GM19035 (cell line): ENCODE measurements at regions not wholly inside any gene's neighbourhood (a gene's known extent, or its start where the extent isn't known, plus 50 kb on each side); places are given as distances from the start of the nearest gene placed in this dataset.
"Not testable (repeated sequence)": the region's sequence is repeated elsewhere in the genome, so short reads cannot be mapped to it uniquely, and the experiment has no call there.

Experiments
- ATAC-seq: cut with Tn5 transposase; IDR thresholded peaks from one replicate; pipeline ENCODE4 v1.9.1; 2021; ENCODE audit not compliant: unreplicated experiment

DNA sequence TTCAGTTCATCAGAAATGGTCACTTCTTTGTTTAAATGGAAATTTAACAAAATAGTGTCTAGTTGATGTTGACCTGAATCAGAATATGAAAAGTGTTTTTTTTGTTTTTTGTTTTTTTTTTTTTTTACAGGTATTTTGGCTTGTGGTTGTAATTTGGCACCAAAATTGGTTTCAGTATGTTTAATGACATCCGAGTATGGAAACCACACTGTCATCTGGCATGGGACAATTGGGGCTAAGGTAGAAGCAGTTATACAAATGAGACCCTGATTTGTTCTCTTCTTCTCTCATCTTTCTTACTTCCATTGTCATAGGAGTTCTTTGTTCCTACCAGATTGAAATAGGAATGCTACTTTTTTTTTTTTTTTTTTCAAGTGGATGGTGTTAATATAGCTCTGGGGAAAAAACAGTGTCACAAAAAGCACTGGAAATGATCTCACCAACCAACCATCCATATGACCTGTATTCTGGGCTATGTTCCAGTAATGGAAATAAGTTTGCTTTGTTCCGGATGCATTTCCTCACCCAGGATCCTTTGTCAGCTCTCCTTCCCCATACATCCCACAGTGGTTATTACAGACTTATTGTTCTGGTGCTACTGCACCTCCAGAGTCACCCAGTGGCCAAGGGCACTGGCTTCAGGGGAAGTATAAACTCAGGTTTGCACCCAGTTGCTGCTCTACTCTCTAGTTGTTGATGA, 95.8 kb downstream of the ATXN3L start:
- ATAC-seq = no peak

- ATAC-seq = no peak
These were observed 98.9 kb downstream of the ATXN3L start for GRCh38 chrX:13220916-13221315.

DNA sequence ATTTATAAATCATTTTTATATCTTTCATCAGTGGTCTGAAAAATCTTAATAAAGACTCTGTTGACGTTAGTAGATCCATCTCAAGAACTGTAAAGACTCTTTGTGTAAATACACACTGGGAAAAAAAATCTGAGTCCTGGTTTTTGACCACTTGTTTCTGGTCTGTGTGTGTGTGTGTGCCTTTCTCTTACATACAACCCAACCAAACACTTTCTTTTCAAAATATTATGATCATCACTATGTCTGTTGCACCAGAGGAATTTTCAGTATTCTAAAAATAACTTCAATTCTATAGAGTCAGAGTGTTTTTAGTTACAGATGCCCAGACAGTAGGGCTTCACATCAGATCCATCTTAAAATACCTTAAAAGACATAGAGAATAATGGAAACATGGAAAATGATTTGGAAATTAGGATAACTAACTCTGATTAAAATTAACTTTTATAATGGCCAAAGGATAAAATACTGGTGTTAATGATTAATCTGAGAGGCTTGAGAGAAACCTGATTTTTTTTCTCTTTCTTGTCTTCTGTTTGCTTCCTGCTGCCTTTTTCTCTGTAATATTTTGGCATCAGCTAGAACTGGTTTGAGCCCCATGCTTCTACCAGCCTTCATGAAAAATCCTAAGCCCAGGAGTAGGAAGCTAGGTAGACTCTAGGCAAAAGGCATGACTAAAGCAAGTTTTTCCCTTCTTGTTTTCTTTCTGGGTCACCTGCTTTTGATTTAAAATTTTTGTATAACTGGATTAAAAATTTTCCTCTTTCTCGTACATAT, 99.7 kb downstream of the ATXN3L start:
- no peak for ATAC-seq

- no peak for ATAC-seq
These were observed 101.1 kb downstream of the ATXN3L start for GRCh38 chrX:13218758-13219157.

DNA sequence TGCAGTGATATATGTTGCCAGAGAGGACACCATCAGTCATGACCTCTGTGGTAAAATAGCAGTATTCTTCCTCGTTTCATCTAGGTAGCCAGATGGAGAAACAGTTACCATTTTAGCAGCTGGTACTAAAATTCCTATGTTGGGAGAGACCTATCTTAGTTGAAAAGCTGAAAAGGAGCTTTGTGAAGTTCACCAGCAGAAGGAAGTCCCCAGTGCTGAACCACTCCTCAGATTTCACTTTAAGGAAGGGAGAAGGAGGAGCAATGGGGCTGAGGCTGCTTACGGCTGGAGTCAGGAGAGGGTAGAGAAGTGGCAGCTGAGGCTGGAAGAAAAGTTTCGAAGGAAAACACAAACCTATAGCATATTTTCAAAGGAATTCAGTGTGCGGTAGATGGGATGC, 103.7 kb downstream of the ATXN3L start:
- ATAC-seq = no peak

DNA sequence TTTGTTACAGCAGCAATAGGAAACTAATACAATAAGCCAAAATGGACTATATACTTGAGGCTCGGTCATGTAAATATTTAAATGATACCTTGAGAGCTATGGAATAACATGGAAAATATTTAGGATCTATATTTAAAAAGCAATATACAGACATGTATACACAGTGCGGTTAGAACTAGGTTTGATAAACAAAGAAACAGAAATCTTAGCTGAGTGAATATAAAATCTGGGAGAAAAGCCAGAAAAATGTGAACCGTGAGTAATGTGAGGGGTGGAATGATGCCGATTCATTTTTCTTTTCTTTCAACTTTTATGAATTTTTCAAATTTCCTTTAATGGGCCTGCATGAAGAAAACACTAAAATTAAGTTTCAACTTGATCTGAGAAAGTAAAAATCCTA, 104.1 kb downstream of the ATXN3L start:
- ATAC-seq = no peak

DNA sequence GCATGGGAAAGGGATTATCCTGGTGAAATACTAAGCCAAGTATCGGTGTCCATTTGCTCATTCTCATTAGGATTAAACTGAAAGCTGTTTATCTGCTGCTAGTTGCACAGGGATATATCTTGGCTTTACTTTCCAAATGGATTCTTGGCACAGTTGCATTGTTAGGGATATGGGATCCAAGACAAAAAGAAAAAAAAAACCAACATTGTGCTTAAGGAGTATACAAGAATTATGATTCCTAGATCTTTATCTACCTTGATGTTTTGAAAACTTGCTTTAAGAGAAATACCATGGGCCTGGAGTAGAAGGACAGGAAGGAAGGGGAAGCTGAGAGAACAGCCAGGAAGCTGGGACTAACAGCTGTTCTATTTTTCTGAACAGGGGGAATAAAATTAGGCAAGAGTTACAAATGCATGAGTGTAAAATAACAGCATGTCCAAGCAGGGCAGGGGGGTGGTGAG, 107.6 kb downstream of the ATXN3L start:
- no peak for ATAC-seq

GRCh38 chrX:13210142-13210541, 109.7 kb downstream of the ATXN3L start:
- not testable (repeated sequence) for ATAC-seq

DNA sequence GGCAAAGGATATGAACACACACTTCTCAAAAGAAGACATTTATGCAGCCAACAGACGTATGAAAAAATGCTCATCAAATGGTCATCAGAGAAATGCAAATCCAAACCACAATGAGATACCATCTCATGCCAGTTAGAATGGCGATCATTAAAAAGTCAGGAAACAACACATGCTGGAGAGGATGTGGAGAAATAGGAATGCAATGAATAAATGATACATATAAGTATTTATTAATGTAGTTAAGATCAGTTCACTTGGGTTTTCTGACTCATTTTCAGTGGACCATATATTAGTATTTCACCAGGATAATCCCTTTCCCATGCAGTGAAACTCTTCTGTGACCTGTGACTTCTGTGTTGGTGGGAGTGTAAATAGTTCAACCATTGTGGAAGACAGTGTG, 110.1 kb downstream of the ATXN3L start:
- ATAC-seq = not testable (repeated sequence)

- no peak for ATAC-seq
These were observed 111.4 kb downstream of the ATXN3L start for GRCh38 chrX:13208281-13208935.

- ATAC-seq = no peak
These were observed 116.6 kb downstream of the ATXN3L start for GRCh38 chrX:13203271-13203670.

- no peak for ATAC-seq
These were observed 118.1 kb downstream of the ATXN3L start for GRCh38 chrX:13201605-13202219.

DNA sequence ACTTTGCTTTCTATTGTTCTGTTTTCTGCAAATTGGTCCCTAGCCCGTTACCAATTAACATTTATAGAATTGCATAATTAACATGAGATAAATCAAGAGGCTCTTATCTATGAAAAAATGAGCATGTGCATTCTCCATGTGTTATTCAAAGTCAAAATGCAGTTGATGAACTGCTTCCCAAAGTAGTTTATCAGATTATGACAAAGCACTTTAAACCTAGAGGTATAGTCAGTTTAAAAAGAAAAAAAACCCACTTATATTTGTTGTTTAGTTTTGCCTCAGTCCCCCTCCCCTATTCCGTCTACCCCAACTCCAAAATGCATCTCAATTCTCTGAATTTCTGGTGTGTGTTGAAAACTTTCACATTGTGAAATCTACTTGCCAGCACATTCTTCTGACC, 119.5 kb downstream of the ATXN3L start:
- no peak for ATAC-seq

DNA sequence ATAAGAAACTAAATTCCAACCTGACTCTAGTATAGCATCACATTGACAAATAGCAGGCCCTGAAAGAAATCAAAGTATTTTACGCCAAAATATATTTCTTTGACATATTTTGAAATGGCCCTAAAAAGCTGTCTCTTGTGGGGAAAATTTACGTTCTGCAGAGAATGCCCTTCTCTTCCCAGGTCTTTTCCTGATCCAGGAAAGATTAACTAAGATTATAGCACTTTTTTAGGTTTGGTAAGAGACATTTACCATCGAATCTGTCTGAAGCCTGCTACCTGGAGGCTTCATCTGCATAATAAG, 121.1 kb downstream of the ATXN3L start:
- ATAC-seq = no peak

DNA sequence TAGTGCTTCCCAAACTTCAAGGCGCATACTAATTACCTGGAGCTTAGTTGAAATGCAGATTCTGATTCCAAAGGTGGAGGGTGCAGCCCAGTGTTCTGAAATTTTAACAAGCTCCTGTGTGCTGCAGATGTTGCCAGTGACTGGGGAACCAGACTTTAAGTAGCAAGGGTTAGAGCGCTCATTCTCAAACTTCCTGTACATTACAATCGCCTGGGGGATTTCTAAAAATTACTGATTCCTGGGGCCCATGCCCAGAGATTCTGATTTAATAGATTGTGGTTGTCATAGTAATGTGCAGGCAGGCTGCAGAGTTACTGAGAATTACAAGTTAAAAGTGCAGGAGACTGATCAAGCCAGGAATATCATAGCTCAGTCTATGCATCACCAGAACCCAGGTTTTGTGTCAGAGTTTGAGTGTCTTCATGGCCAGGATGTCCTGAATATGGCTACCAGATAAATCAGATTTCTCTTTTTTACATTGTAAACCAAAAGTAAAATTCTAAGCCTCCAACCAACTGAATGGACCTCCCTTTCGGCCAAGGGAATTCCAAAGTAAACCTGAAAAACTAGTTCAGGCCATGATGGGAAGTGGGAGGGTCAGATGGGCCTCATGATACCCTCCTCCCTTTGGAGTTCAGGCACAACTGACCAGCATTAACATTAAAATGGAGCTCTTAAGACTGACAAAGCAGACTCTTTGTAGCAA, 121.6 kb downstream of the ATXN3L start:
- ATAC-seq = no peak

DNA sequence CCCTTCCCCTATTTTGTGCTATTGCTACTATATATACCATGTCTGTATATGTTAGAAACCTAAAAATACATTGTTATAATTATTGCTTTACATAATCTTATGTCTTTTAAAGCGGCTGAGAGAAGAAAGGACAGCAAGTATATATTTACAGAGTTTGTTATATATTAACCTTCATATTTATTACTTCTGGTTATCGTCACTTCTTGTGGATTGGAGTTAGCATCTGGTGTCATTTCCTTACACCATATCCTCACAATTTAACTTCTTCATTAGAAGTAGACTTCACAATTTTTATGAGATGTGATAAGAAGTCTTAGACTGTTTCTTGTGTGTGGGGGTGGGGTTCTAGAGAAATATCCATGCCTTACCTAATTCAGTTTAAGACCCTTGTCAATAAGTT, 123.1 kb downstream of the ATXN3L start:
- no peak for ATAC-seq

GRCh38 chrX:13195340-13195739, 124.5 kb downstream of the ATXN3L start:
- no peak for ATAC-seq

- no peak for ATAC-seq
These were observed 125.4 kb downstream of the ATXN3L start for GRCh38 chrX:13194291-13195103.

DNA sequence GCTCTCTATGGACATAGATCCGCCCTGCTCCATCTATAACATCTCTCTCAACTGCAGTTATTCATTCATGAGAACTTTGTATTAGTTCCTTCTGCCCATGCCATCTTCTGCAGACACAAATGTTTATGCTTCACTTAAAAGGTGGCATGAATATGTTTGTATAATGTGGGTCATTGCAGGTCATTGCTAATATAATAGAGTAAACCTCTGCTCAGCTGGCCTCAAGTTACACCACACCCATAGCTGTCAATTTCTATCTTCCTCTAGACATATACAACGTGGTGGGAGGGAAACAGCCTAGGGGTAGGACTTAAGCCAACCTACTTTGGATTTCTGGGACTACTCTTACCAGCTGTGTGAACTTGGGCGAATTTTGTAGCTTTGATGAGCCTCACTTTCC, 129.8 kb downstream of the ATXN3L start:
- ATAC-seq = no peak

GRCh38 chrX:13189380-13189779, 130.5 kb downstream of the ATXN3L start:
- ATAC-seq = no peak
